ENCODE measurements at regions not wholly inside any gene's neighbourhood (a gene's known extent, or its start where the extent isn't known, plus 50 kb on each side); places are given as distances from the start of the nearest gene placed in this dataset.

DNA sequence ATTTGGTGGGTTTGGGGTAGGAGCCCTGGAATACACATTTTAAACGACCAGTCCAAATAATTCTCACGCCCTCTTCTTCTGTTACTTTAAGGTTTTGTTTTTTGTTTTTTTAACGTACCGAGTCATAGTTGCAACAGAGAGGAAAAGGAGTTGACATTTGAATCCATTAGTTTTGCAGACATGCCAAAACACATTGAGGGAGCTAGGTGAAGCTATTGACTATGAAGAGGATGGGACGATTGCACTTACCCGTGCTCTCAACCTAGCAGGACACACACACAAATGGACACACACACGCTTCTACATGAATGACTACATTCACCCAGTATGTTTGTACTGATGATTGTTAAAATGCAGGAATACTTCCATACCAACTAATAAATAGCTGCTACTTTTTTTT is 54.3 kb upstream of the CIT start:
- no peak for DNase-seq

DNA sequence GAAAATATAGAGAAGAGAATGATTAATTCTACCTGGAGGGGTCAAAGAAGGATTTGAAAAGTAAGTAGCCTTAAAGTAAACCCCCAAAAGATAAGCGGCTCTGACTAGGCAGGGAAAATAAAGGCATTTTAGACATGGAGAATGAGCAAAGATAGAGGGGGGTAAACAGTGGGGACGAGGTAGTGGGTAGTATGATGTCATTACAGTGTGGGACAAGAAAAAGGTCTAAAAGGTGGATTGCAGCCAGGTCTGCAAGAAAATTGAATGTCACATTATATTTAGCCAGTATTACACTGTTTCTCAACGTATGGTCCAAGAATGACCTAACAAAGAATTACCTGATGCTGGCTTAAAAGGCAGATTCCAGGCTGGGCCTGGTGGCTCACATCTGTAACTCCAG is 55.8 kb upstream of the CIT start:
- DNase-seq: no peak

DNA sequence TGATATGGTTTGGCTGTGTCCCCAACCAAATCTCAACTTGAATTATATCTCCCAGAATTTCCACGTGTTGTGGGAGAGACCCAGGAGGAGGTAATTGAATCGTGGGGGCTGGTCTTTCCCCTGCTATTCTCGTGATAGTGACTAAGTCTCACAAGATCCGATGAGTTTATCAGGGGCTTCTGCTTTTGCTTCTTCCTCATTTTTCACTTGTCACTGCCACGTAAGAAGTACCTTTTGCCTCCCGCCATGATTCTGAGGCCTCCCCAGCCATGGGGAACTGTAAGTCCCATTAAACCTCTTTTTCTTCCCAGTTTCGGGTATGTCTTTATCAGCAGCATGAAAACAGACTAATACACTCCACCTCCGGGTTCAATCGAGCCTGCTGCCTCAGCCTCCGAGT is 54.3 kb upstream of the BICDL1 start:
- peak; percentile 69 for DNase-seq

DNA sequence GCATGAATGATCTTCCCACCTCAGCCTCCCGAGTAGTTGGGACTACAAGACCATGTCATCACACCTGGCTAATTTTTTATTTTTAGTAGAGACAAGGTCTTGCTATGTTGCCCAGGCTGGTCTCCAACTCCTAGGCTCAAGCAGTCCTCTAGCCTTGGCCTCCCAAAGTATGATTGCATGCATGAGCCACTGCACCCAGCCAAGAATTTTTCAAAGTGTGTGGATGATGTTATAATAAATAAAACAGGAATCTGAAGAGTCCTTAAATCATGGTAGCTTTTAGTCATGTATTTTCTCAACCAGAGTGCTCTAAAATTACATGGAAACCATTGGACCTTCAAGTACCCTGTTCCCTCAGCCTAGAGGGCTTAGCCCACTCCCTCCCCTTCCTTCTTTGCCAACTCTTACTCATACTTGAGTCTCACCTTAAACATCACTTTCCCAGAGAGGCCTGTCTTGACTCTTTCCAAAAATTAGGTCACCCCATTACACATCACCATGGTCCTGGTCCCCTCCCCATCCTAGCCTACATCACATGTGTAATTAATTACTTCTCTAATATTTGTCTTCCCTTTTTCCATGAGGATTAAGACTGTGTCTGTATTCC is 52.2 kb upstream of the BICDL1 start:
- no peak for DNase-seq

DNA sequence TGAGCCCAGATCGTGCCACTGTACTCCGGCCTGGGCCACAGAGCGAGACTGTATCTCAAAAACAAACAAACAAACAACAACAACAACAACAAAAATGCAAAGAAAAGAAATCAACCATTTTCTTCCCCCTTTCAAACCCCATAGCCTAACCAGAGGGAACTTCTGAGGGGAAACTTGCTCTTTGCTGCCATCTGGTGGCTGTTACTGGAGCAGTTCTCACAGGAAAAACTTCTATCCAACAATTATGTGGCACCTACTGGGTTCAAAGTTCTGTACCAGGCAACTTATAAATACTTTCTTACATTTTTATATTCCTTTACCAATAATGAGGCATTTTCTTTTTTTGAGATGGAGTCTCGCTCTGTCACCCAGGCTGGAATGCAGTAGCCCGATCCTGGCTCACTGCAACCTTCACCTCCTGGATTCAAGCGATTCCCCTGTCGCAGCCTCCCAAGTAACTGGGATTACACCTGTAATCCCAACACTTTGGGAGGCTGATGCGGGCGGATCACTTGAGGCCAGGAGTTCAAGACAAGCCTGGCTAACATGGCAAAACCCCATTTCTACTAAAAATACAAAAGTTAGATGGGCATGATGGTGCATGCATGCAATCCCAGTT is 50.9 kb upstream of the BICDL1 start:
- DNase-seq: peak; percentile 55

Measured in inflammatory macrophage treated with lipopolysaccharide for 4 hours (primary cell).